Suprapubic skin (tissue), 4 donors: ENCODE measurements at regions not wholly inside any gene's neighbourhood (a gene's known extent, or its start where the extent isn't known, plus 50 kb on each side); places are given as distances from the start of the nearest gene placed in this dataset.

Experiments
- DNase-seq, 2 donors: peaks; one replicate each; pipeline ENCODE4 v3.0.0-alpha.2; 2019; ENCODE audit warnings: low spot score in 2 of 2
- H3K27ac ChIP-seq: fragments of 200-600 bp; sonication (generic); one replicate; pipeline ENCODE4 v1.5.1; 2019
- H3K27me3 ChIP-seq: fragments of 200-600 bp; sonication (generic); one replicate; pipeline ENCODE4 v1.5.1; 2019
- H3K36me3 ChIP-seq: fragments of 200-600 bp; sonication (generic); one replicate; pipeline ENCODE4 v1.5.1; 2019
- H3K4me1 ChIP-seq: fragments of 200-600 bp; sonication (generic); one replicate; pipeline ENCODE4 v1.5.1; 2019
- H3K4me3 ChIP-seq: fragments of 200-600 bp; sonication (generic); one replicate; pipeline ENCODE4 v1.5.1; 2019; ENCODE audit warnings: mild to moderate bottlenecking
- H3K9me3 ChIP-seq: fragments of 200-600 bp; sonication (generic); one replicate; pipeline ENCODE4 v1.5.1; 2019
- CTCF ChIP-seq, 2 donors: fragments of 200-600 bp in 1 of 2; fragments of 450-650 bp in 1 of 2; sonication (generic) in 1 of 2; IDR thresholded peaks; one replicate each; pipeline ENCODE4 v1.5.1; 2016 to 2019; ENCODE audit warnings: antibody characterized with exemption in 2 of 2, mild to moderate bottlenecking in 1 of 2, moderate library complexity in 1 of 2
- EP300 ChIP-seq: sonication (generic); formaldehyde crosslinking; IDR thresholded peaks from one replicate; pipeline ENCODE4 v1.6.1; 2017; ENCODE audit warnings: antibody characterized with exemption
- POLR2A ChIP-seq, 2 donors: fragments of 450-650 bp; IDR thresholded peaks; one replicate each; pipeline ENCODE4 v1.6.1; 2017; ENCODE audit warnings: antibody characterized with exemption in 2 of 2, mild to moderate bottlenecking in 2 of 2, moderate library complexity in 2 of 2
- POLR2AphosphoS5 ChIP-seq, 3 donors: sonication (generic); formaldehyde crosslinking; IDR thresholded peaks; one replicate each; pipeline ENCODE4 v1.6.1; 2017; ENCODE audit warnings: antibody characterized with exemption in 3 of 3
- WGBS: methylation state at CpG from one replicate; pipeline ENCODE4 v1.1.5; 2018; 5-methylcytosine and 5-hydroxymethylcytosine counted together

GRCh38 chr1:227470688-227471087 is 92.7 kb upstream of the ZNF678 start:
- H3K27me3 ChIP-seq = peaks cover 22% of the 10 kb centered on the region
- WGBS = 85% methylated on average over 2 of the region's 2 CpGs
- no peak overlapping the region for H3K4me3 ChIP-seq
- no peaks in the 10 kb centered on the region for H3K4me1 ChIP-seq
- no peak for DNase-seq
- H3K27ac ChIP-seq = no peak overlapping the region
- no peaks in the 10 kb centered on the region for H3K9me3 ChIP-seq
- H3K36me3 ChIP-seq = no peaks in the 10 kb centered on the region
- TF ChIP-seq POLR2A (IDR thresholded peaks at IDR 0.05) (no peak), EP300 (no peak), CTCF (IDR thresholded peaks at IDR 0.05) (no peak), POLR2AphosphoS5 (IDR thresholded peaks at IDR 0.05) (no peak)

DNA sequence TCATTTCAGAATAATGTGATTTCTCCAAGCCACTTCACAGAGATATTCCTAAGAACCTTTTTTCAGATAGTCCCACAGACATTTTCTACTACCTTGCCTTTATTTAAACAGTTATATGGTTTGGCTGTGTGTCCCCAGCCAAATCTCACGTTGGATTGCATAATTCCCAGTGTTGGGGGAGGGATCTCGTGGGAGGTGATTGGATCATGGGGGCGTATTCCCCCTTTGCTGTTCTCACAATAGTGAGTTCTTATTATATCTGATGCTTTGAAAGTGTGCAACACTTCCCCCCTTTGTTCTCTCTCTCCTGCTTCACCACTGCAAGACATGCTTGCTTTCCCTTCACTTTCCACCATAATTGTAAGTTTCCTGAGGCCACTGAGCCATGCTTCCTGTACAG is 93.6 kb upstream of the ZNF678 start:
- no peaks in the 10 kb centered on the region for H3K9me3 ChIP-seq
- no peaks in the 10 kb centered on the region for H3K36me3 ChIP-seq
- no peak for DNase-seq
- no peak for TF ChIP-seq CTCF (IDR thresholded peaks at IDR 0.05)
- no peak for TF ChIP-seq POLR2A (IDR thresholded peaks at IDR 0.05)
- TF ChIP-seq POLR2AphosphoS5 (IDR thresholded peaks at IDR 0.05) = no peak
- TF ChIP-seq EP300 = no peak
- no peaks in the 10 kb centered on the region for H3K4me1 ChIP-seq
- peaks cover 28% of the 10 kb centered on the region for H3K27me3 ChIP-seq
- 42% methylated on average over 3 of the region's 3 CpGs for WGBS
- no peak overlapping the region for H3K27ac ChIP-seq
- no peak overlapping the region for H3K4me3 ChIP-seq

DNA sequence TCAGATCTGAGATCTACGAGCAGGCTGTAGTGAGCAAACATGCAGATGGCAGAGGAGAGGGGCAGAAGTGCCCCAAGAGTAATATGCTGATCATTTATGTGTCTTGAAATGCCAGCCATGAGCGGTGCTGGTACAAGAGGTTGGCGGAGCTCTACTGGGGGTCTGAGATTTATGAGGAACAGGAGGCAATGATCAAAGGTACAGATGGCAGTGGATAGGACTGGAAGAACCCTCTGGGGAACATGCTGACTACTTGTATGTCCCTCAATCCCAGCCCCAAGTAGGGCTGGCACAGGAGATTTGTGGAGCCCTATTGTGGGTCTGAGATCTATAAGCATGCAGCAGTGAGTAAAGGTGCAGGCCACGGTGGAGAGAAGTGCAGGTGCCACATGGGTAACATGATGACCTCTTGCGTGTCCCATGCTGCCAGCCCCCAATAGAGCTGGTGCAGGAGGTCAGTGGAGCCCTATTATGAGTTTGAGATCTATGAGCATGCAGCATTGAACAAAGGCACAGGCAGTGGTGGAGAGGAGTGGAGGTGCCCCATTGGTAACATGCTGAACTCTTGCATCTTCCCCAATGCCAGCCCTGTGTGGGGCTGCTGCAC is 97.2 kb upstream of the ZNF678 start:
- TF ChIP-seq POLR2A (IDR thresholded peaks at IDR 0.05) = no peak
- no peak for TF ChIP-seq CTCF (IDR thresholded peaks at IDR 0.05)
- TF ChIP-seq POLR2AphosphoS5 (IDR thresholded peaks at IDR 0.05) = no peak
- TF ChIP-seq EP300 = no peak
- Histone ChIP-seq H3K4me1 (no peaks in the 10 kb centered on the region), H3K27ac (no peak overlapping the region)

DNA sequence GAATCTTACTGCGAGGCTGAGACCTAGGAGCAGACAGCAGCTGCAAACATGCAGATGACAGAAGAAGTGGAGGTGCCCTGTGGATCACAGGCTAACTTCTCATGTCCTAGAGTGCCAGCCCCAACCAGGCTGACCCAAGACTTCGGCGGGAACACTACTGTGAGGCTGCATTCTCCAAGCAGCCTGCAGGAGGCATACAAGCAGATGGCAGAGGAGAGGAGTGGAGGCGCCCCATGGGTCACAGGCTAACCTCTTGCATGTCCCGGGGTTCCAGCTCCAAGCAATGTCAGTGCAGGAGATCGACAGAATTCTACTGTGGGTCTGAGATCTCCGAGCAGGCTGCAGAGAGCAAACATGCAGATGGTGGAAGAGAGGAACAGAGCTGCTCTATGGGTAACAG is 98.1 kb upstream of the ZNF678 start:
- Histone ChIP-seq H3K4me3 (no peak overlapping the region), H3K4me1 (no peaks in the 10 kb centered on the region), H3K27ac (no peak overlapping the region), H3K27me3 (peaks cover 14% of the 10 kb centered on the region), H3K9me3 (no peaks in the 10 kb centered on the region), H3K36me3 (no peaks in the 10 kb centered on the region)
- DNase-seq = no peak
- TF ChIP-seq POLR2AphosphoS5 (IDR thresholded peaks at IDR 0.05) = no peak
- no peak for TF ChIP-seq CTCF (IDR thresholded peaks at IDR 0.05)
- TF ChIP-seq EP300 = no peak
- TF ChIP-seq POLR2A (IDR thresholded peaks at IDR 0.05) = no peak
- 82% methylated on average over 4 of the region's 7 CpGs for WGBS

More for the DNA sequence above, 97.2 kb upstream of the ZNF678 start:
- WGBS = 86% methylated on average over 5 of the region's 5 CpGs
- Histone ChIP-seq H3K9me3 (no peaks in the 10 kb centered on the region), H3K4me3 (no peak overlapping the region), H3K27me3 (peaks cover 14% of the 10 kb centered on the region), H3K36me3 (no peaks in the 10 kb centered on the region)
- DNase-seq = no peak

DNA sequence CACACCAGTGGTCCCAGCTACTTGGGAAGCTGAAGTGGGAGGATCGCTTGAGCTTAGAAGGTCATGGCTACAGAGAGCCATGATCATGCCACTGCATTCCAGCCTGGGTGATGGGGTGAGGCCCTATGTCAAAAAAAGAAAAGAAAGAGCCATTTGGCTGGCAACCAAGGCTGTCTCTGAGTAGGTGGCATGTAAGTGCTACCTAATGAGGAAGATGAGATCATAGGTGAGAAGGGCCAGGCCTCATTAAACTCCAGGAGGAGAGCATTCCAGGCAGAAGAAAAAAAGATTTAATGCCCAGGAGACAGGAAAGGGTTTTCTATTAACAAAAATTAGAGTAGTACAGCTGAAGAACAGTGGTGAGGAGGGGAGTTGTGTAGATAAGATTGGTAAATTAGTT is 103.4 kb upstream of the ZNF678 start:
- no peaks in the 10 kb centered on the region for H3K36me3 ChIP-seq

More for the DNA sequence above, 103.4 kb upstream of the ZNF678 start:
- Histone ChIP-seq H3K27ac (no peak overlapping the region), H3K27me3 (peaks cover 16% of the 10 kb centered on the region), H3K9me3 (no peaks in the 10 kb centered on the region), H3K4me3 (no peak overlapping the region), H3K4me1 (no peaks in the 10 kb centered on the region)
- WGBS = 100% methylated on average over 1 of the region's 1 CpG
- DNase-seq = no peak
- TF ChIP-seq POLR2AphosphoS5 (IDR thresholded peaks at IDR 0.05) = no peak
- no peak for TF ChIP-seq POLR2A (IDR thresholded peaks at IDR 0.05)
- TF ChIP-seq EP300 = no peak
- TF ChIP-seq CTCF (IDR thresholded peaks at IDR 0.05) = no peak
